BLaER1 treated with 17β-estradiol and CSF1 and Interleukin-3, amounts not matched to agents 10 nM and 100 nM (cell line): ENCODE measurements at regions not wholly inside any gene's neighbourhood (a gene's known extent, or its start where the extent isn't known, plus 50 kb on each side); places are given as distances from the start of the nearest gene placed in this dataset.

Experiments used
- H3K27ac ChIP-seq, 11 experiments: shearing (Covaris generic); formaldehyde crosslinking; 2 replicates each; pipeline ENCODE4 v1.8.1; 2022
- H3K27me3 ChIP-seq, 11 experiments: shearing (Covaris generic); formaldehyde crosslinking; 2 replicates each; pipeline ENCODE4 v1.8.1; 2022
- H3K36me3 ChIP-seq, 11 experiments: shearing (Covaris generic); formaldehyde crosslinking; 2 replicates each; pipeline ENCODE4 v1.8.1; 2022
- H3K4me1 ChIP-seq, 10 experiments: shearing (Covaris generic); formaldehyde crosslinking; 2 replicates each; pipeline ENCODE4 v1.8.1; 2022
- H3K4me2 ChIP-seq, 11 experiments: shearing (Covaris generic); formaldehyde crosslinking; 2 replicates each; pipeline ENCODE4 v1.8.1; 2022
- H3K4me3 ChIP-seq, 10 experiments: shearing (Covaris generic); formaldehyde crosslinking; 2 replicates each; pipeline ENCODE4 v1.8.1; 2022
- H3K9ac ChIP-seq, 11 experiments: shearing (Covaris generic); formaldehyde crosslinking; 2 replicates each; pipeline ENCODE4 v1.8.1; 2022
- H3K9me3 ChIP-seq, 11 experiments: shearing (Covaris generic); formaldehyde crosslinking; replicated peaks in 1 of 11; 2 replicates each; pipeline ENCODE4 v1.8.1; 2022
- H4K20me1 ChIP-seq, 11 experiments: shearing (Covaris generic); formaldehyde crosslinking; 2 replicates each; pipeline ENCODE4 v1.8.1; 2022
- Cebpa-rat ChIP-seq, 11 experiments: shearing (Covaris generic); IDR thresholded peaks; 2 replicates each; pipeline ENCODE4 v1.8.1; 2022

DNA sequence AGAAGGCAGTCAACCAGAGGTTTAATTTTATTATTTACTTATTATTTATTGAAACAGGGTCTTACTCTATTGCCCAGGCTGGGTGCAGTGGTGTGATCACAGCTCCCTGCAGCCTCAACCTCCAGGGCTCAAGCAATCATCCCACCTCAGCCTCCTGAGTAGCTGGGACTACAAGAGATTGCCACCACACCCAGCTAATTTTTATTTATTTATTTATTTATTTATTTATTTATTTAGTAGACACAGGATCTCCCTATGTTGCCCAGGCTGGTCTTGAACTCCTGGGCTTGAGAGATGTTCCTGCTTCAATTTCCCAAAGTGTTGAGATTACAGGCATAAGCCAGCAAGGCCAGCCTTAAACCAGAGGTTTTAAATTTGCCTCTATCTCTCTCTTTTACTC, 83.1 kb downstream of the RCN1 start:
- Histone ChIP-seq H4K20me1 (no peaks in the 10 kb centered on the region), H3K9ac (no peak overlapping the region), H3K27me3 (no peaks in the 10 kb centered on the region), H3K36me3 (no peaks in the 10 kb centered on the region), H3K4me2 (no peak overlapping the region), H3K4me3 (no peak overlapping the region), H3K27ac (no peak overlapping the region), H3K4me1 (peaks cover 12 to 32% (median 25%) of the 10 kb centered on the region in 10 experiments), H3K9me3 (no peaks in the 10 kb centered on the region)
- no peak for TF ChIP-seq Cebpa-rat (IDR thresholded peaks at IDR 0.05)

- H3K9me3 ChIP-seq = no peaks in the 10 kb centered on the region
- no peak overlapping the region for H3K27ac ChIP-seq
- H3K27me3 ChIP-seq = no peaks in the 10 kb centered on the region
- H3K9ac ChIP-seq = no peak overlapping the region
- H4K20me1 ChIP-seq = no peaks in the 10 kb centered on the region
- H3K4me3 ChIP-seq = no peak overlapping the region
- TF ChIP-seq Cebpa-rat (IDR thresholded peaks at IDR 0.05) = no peak
- no peaks in the 10 kb centered on the region for H3K36me3 ChIP-seq
- no peak overlapping the region for H3K4me2 ChIP-seq
- H3K4me1 ChIP-seq = peaks cover 10 to 26% (median 20%) of the 10 kb centered on the region in 10 experiments
Observed at GRCh38 chr11:32176223-32176934, 85.5 kb downstream of the RCN1 start.

DNA sequence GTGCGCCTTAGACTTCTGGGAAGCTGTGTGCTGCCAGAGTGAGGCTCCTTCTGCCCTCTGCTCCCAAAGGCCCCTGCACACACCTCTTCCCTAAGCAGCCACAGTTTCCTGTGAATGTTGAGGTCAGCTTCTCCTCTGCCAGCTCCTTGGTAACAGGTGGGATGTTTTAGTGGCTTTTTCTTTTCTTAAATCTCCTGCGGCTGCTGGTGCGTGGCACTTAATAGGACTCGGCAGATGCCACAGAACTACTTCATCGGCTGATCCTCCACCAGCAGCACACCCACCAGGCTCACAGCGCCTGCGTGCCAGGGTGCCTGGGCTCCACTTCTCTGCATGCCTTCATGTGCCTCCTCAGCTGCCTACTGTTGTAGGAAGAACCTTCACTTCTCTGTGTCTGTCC, 87.8 kb downstream of the RCN1 start:
- peaks cover 0 to 18% (median 10%) of the 10 kb centered on the region in 10 experiments; a peak in 10 of 20 replicates for H3K4me1 ChIP-seq
- no peaks in the 10 kb centered on the region for H4K20me1 ChIP-seq
- no peak for TF ChIP-seq Cebpa-rat (IDR thresholded peaks at IDR 0.05)
- H3K9me3 ChIP-seq = no peaks in the 10 kb centered on the region
- no peaks in the 10 kb centered on the region for H3K27me3 ChIP-seq
- peak overlapping the region in 8 of 11 experiments; percentile 17 to 35 (median 31); a peak in 12 of 22 replicates for H3K4me2 ChIP-seq
- H3K36me3 ChIP-seq = no peaks in the 10 kb centered on the region
- no peak overlapping the region for H3K4me3 ChIP-seq
- no peak overlapping the region for H3K9ac ChIP-seq
- H3K27ac ChIP-seq = no peak overlapping the region

DNA sequence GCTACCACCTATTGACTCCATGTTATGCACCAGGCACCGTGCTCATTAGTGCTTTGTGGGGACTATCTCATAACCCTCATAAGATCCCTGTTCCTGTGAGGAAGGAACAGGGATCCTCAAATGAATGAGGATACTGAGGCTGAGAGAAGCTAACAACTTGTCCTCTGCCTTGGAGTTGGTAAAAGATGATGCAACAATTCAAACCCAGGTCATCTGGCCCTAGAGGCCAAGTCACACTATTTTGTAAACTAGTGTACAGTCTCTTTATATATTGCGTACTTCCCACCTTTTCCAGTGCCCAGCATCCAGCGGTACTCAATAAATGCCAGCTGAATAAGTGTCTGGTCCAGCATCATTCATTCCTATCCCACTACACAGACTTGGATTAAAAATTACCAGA, 92.6 kb downstream of the RCN1 start:
- Histone ChIP-seq H3K9me3 (no peaks in the 10 kb centered on the region), H3K27me3 (no peaks in the 10 kb centered on the region), H3K9ac (no peak overlapping the region), H3K4me3 (no peak overlapping the region), H3K4me1 (peaks cover 0 to 14% (median 4%) of the 10 kb centered on the region in 10 experiments; a peak in 10 of 20 replicates), H3K36me3 (no peaks in the 10 kb centered on the region), H4K20me1 (no peaks in the 10 kb centered on the region), H3K4me2 (0 out of 22 replicates have a peak overlapping the region, but pooled peaks of 1 of the 11 experiments have one; percentile 6), H3K27ac (no peak overlapping the region)
- TF ChIP-seq Cebpa-rat (IDR thresholded peaks at IDR 0.05) = no peak

GRCh38 chr11:32184041-32184722, 93.3 kb downstream of the RCN1 start:
- no peaks in the 10 kb centered on the region for H3K27me3 ChIP-seq

DNA sequence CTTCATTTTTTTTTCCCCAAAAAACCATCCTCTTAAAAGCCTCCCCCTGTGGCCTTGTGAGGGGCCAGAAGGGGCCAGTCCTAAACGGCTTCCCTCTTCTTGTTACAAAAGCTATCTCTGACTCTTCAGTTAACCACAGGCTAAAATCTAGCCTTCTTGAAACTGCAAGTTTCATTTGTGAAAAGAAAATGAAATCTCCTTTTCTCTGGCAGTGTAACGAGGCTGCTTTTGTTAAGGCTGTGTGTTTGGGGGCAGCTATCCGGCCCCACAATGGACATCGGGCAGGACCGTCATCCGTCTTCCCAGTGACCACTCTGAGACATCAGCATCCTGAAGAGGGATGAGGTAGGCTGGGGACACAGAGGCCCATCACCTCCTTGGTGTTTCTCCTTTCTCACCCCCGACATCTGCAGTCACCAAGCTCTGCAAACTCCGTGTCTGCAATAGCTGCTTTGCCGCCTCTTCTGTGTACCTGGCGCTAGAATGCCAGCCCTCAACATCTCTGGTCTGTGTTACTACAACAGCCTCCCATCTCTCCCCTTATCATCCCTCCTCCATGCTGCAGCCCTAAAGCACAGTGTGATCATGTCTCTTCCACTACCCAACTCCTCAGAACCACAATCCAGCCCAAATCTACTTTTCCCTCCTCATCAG, 94.0 kb downstream of the RCN1 start:
- Histone ChIP-seq H3K4me1 (peaks cover 0 to 23% (median 12%) of the 10 kb centered on the region in 10 experiments; a peak in 15 of 20 replicates), H3K4me3 (no peak overlapping the region), H3K9me3 (no peaks in the 10 kb centered on the region), H3K4me2 (peak overlapping the region in 4 of 11 experiments; percentile 5 to 25 (median 8); a peak in 3 of 22 replicates), H4K20me1 (no peaks in the 10 kb centered on the region), H3K9ac (no peak overlapping the region), H3K27me3 (no peaks in the 10 kb centered on the region), H3K36me3 (no peaks in the 10 kb centered on the region), H3K27ac (no peak overlapping the region)
- TF ChIP-seq Cebpa-rat (IDR thresholded peaks at IDR 0.05) = no peak

More at GRCh38 chr11:32184041-32184722, 93.3 kb downstream of the RCN1 start:
- no peaks in the 10 kb centered on the region for H4K20me1 ChIP-seq
- peak overlapping the region in 5 of 11 experiments; percentile 4 to 25 (median 6); a peak in 3 of 22 replicates for H3K4me2 ChIP-seq
- no peak overlapping the region for H3K4me3 ChIP-seq
- H3K9ac ChIP-seq = no peak overlapping the region
- H3K9me3 ChIP-seq = no peaks in the 10 kb centered on the region
- H3K36me3 ChIP-seq = no peaks in the 10 kb centered on the region
- peaks cover 0 to 17% (median 6%) of the 10 kb centered on the region in 10 experiments; a peak in 15 of 20 replicates for H3K4me1 ChIP-seq
- no peak for TF ChIP-seq Cebpa-rat (IDR thresholded peaks at IDR 0.05)
- H3K27ac ChIP-seq = no peak overlapping the region

DNA sequence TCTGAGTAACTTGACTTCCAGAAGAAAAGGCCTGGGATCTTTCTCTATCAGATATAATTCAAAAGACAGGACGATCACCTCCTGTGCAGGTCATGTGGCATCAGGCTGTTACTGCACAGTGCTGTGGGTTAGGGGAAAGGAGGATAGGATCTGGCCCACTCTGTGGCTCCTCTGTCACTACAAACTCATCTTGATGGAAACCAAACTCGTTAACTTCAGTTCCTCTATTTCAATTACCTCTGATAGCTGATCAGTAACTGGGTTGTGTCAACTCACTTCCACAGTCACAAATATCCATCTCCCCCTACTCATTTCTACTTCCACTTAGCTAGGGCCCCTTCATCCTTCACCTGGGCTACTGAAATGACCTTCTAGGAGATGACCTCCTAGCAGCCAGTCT, 95.2 kb downstream of the RCN1 start:
- TF ChIP-seq Cebpa-rat (IDR thresholded peaks at IDR 0.05) = no peak
- Histone ChIP-seq H3K4me2 (no peak overlapping the region), H3K27me3 (no peaks in the 10 kb centered on the region), H3K4me3 (no peak overlapping the region), H3K36me3 (no peaks in the 10 kb centered on the region), H3K9me3 (no peaks in the 10 kb centered on the region), H3K9ac (no peak overlapping the region), H3K27ac (no peak overlapping the region), H3K4me1 (peaks cover 0 to 27% (median 15%) of the 10 kb centered on the region in 10 experiments; a peak in 15 of 20 replicates), H4K20me1 (no peaks in the 10 kb centered on the region)

- no peak for TF ChIP-seq Cebpa-rat (IDR thresholded peaks at IDR 0.05)
- H3K36me3 ChIP-seq = no peaks in the 10 kb centered on the region
- no peak overlapping the region for H3K4me3 ChIP-seq
- H3K27me3 ChIP-seq = no peaks in the 10 kb centered on the region
- H4K20me1 ChIP-seq = no peaks in the 10 kb centered on the region
- H3K4me2 ChIP-seq = no peak overlapping the region
- H3K9ac ChIP-seq = no peak overlapping the region
- H3K4me1 ChIP-seq = peaks cover 0 to 27% (median 15%) of the 10 kb centered on the region in 10 experiments; a peak in 15 of 20 replicates
- no peak overlapping the region for H3K27ac ChIP-seq
- no peaks in the 10 kb centered on the region for H3K9me3 ChIP-seq
Observed at GRCh38 chr11:32187111-32187510, 96.2 kb downstream of the RCN1 start.

DNA sequence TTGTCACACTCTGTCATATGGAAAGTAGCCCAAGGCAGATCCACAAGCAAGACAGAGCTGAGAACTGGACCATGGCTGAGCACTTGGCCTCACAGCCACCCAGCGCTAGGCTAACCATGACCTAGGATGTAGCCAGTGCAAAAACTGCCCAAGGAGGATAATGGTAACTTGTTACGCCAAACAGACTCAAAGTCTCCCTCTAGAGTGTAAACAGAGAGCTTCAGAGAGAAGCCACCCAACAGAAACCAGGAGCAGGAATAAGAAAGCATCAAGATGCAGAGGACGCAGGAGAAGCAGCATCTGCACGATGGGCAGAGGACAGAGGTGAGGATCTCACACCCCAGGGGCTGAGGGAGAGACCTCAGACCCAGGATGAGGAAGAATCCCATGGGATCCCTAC, 97.9 kb downstream of the RCN1 start:
- no peak for TF ChIP-seq Cebpa-rat (IDR thresholded peaks at IDR 0.05)
- H3K4me1 ChIP-seq = peaks cover 0 to 33% (median 20%) of the 10 kb centered on the region in 10 experiments; a peak in 18 of 20 replicates
- peak overlapping the region in 8 of 11 experiments; percentile 51 to 75 (median 68); a peak in 15 of 22 replicates for H3K4me2 ChIP-seq
- peak overlapping the region in 3 of 11 experiments; percentile 12 to 56 (median 20); a peak in 4 of 22 replicates for H3K27ac ChIP-seq
- peak overlapping the region in 1 of 11 experiments; percentile 29; a peak in 1 of 22 replicates for H3K9ac ChIP-seq
- no peaks in the 10 kb centered on the region for H4K20me1 ChIP-seq
- H3K27me3 ChIP-seq = no peaks in the 10 kb centered on the region
- no peak overlapping the region for H3K4me3 ChIP-seq
- H3K9me3 ChIP-seq = no peaks in the 10 kb centered on the region
- no peaks in the 10 kb centered on the region for H3K36me3 ChIP-seq
